ENCODE measurements at regions not wholly inside any gene's neighbourhood (a gene's known extent, or its start where the extent isn't known, plus 50 kb on each side); places are given as distances from the start of the nearest gene placed in this dataset.

DNA sequence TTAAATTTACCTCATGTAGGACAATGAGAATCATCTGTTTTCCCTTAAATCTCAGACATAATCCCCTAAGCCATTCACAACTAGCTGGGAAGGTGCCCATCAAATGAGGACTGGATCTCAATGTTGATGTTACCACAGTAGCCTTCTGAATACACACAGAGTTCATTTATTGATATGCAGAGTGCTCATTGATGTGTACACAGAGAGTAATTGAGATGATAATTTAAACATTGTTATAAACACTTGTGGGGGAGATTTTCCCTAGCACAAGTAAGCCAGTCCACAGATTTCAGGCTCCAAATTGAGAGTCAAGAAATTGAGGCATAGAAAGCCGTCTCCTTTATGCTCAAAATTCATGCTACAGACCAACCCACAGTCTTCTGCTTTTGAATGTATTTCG lies 273.4 kb upstream of the TRPC5 start:
- intact Hi-C loops (cut with DNase I) = no loop called here
- Histone ChIP-seq H3K9me3 (no peaks in the 10 kb centered on the region), H3K27ac (replicated peaks in 1 of 4) (no peak overlapping the region), H3K27me3 (no peaks in the 10 kb centered on the region), H3K4me3 (no peak overlapping the region), H3K36me3 (no peaks in the 10 kb centered on the region), H3K4me1 (no peaks in the 10 kb centered on the region)
- no peak for TF ChIP-seq POLR2A (IDR thresholded peaks at IDR 0.05; ENCODE audit: low read depth)
- TF ChIP-seq, protein P1, sequence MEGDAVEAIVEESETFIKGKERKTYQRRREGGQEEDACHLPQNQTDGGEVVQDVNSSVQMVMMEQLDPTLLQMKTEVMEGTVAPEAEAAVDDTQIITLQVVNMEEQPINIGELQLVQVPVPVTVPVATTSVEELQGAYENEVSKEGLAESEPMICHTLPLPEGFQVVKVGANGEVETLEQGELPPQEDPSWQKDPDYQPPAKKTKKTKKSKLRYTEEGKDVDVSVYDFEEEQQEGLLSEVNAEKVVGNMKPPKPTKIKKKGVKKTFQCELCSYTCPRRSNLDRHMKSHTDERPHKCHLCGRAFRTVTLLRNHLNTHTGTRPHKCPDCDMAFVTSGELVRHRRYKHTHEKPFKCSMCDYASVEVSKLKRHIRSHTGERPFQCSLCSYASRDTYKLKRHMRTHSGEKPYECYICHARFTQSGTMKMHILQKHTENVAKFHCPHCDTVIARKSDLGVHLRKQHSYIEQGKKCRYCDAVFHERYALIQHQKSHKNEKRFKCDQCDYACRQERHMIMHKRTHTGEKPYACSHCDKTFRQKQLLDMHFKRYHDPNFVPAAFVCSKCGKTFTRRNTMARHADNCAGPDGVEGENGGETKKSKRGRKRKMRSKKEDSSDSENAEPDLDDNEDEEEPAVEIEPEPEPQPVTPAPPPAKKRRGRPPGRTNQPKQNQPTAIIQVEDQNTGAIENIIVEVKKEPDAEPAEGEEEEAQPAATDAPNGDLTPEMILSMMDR (IDR thresholded peaks at IDR 0.05) = no peak
- 48% methylated on average over 2 of the region's 2 CpGs for WGBS
- no peak for DNase-seq (ENCODE audit: extremely low spot score)

DNA sequence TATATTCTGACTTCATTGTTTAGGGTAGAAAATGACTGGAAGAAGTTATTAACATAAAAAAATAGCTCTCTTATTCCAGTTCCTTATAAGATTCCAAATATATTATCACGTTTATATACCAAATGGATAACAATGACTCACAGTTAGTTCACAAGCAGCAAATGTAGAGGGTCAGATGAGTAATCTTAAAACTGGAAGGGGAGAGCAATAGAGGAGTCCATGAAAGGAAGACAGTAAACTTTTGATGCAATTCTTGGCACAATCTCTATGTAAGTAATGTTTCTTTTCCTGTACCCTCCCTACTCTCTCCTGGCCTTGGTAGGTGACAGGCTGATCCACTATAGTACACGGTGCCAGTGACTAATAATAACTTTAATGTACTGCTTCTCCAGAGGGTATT lies 259.0 kb upstream of the TRPC5 start:
- TF ChIP-seq EP300 (IDR thresholded peaks at IDR 0.05) (no peak), POLR2AphosphoS5 (IDR thresholded peaks at IDR 0.05) (no peak)
- TF ChIP-seq, protein P1 (IDR thresholded peaks at IDR 0.05) = no peak
- no peak for DNase-seq (ENCODE audit: extremely low spot score)
- intact Hi-C loops (cut with DNase I) = no loop called here

DNA sequence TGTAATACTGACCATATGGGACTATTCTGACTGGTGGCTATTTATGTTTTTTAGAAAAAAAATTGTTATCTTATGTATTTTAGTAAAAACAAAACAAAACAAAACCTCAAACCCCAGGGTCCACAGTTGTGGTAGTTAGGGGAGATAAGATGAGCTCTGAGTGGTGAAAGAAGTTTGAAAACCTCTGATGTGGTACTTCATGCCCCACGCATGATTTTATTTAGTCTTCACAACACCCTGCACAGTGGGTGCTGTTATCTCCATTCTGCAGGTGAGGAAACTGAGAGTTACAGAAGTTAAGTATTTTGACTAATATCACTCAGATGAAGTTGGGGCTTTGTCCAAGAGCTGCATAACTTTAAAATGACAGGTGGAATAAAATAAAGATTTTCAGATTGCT lies 230.6 kb upstream of the TRPC5 start:
- Histone ChIP-seq H3K27me3 (no peaks in the 10 kb centered on the region), H3K4me1 (no peaks in the 10 kb centered on the region), H3K4me3 (no peak overlapping the region), H3K9me3 (no peaks in the 10 kb centered on the region), H3K27ac (replicated peaks in 1 of 4) (no peak overlapping the region), H3K36me3 (no peaks in the 10 kb centered on the region)
- no peak for DNase-seq (ENCODE audit: extremely low spot score)
- 82% methylated on average over 1 of the region's 1 CpG for WGBS
- intact Hi-C loops (cut with DNase I) = no loop called here
- TF ChIP-seq POLR2AphosphoS5 (IDR thresholded peaks at IDR 0.05) (no peak), EP300 (IDR thresholded peaks at IDR 0.05) (no peak), POLR2A (IDR thresholded peaks at IDR 0.05; ENCODE audit: low read depth) (no peak)
- TF ChIP-seq, protein P1 (IDR thresholded peaks at IDR 0.05) = no peak

More for the DNA sequence above, 259.0 kb upstream of the TRPC5 start:
- Histone ChIP-seq H3K9me3 (no peaks in the 10 kb centered on the region), H3K27ac (replicated peaks in 1 of 4) (no peak overlapping the region), H3K4me3 (no peak overlapping the region), H3K36me3 (no peaks in the 10 kb centered on the region), H3K4me1 (no peaks in the 10 kb centered on the region), H3K27me3 (no peaks in the 10 kb centered on the region)
- 46% methylated on average over 2 of the region's 2 CpGs for WGBS

DNA sequence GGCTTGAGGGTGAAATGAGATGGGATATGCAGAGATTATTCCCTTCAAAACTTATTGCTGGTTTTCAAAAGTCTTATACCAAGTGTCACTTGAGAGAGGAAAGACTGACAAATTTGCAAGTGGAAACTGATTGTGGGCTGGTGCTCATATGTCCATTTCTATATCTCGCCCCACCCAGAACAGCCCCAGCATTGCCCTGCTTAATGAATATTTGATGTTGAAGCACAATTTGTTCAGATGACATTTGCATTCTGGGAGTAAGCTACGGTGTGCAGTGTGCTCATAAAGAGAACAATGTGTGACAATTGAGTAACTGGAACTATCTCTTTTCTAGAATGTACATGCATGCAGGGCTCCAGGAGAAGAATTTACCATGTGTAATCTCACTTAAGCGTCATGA lies 223.5 kb upstream of the TRPC5 start:
- 64% methylated on average over 3 of the region's 3 CpGs for WGBS
- no peak overlapping the region for H3K27ac ChIP-seq (replicated peaks in 1 of 4)
- no peaks in the 10 kb centered on the region for H3K4me1 ChIP-seq
- intact Hi-C loops (cut with DNase I) = no loop called here
- H3K27me3 ChIP-seq = no peaks in the 10 kb centered on the region
- no peaks in the 10 kb centered on the region for H3K9me3 ChIP-seq
- H3K4me3 ChIP-seq = no peak overlapping the region
- no peak for DNase-seq (ENCODE audit: extremely low spot score)
- TF ChIP-seq, protein P1 (IDR thresholded peaks at IDR 0.05) = no peak
- no peak for TF ChIP-seq POLR2AphosphoS5 (IDR thresholded peaks at IDR 0.05)
- TF ChIP-seq EP300 (IDR thresholded peaks at IDR 0.05) = no peak
- no peak for TF ChIP-seq POLR2A (IDR thresholded peaks at IDR 0.05; ENCODE audit: low read depth)
- H3K36me3 ChIP-seq = no peaks in the 10 kb centered on the region

DNA sequence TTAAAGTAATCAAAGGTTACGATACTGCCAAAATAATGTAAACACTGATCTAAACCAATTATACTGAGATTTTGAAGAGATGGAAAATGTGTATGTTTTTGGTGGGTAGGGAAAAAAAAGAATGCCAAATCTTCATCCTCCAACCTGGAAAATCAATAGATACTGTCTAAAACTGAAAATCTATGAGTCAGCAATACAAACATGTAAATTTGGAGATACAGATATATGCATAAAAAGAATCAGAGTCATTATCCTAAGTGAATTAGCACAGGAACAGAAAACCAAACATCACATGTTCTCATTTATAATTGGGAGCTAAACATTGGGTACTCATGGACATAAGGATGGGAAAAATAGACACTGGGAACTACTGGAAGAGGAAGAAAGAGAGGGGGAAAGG lies 197.4 kb upstream of the TRPC5 start:
- no peak for DNase-seq (ENCODE audit: extremely low spot score)
- TF ChIP-seq POLR2A (IDR thresholded peaks at IDR 0.05; ENCODE audit: low read depth) (no peak), POLR2AphosphoS5 (IDR thresholded peaks at IDR 0.05) (no peak), EP300 (IDR thresholded peaks at IDR 0.05) (no peak)
- TF ChIP-seq, protein P1 (IDR thresholded peaks at IDR 0.05) = no peak
- Histone ChIP-seq H3K36me3 (no peaks in the 10 kb centered on the region), H3K9me3 (no peaks in the 10 kb centered on the region), H3K27me3 (no peaks in the 10 kb centered on the region), H3K4me3 (no peak overlapping the region), H3K4me1 (no peaks in the 10 kb centered on the region), H3K27ac (replicated peaks in 1 of 4) (no peak overlapping the region)
- intact Hi-C loops (cut with DNase I) = no loop called here
- 82% methylated on average over 1 of the region's 1 CpG for WGBS

All from esophagus muscularis mucosa (tissue), 4 donors.